ENCODE measurements at regions not wholly inside any gene's neighbourhood (a gene's known extent, or its start where the extent isn't known, plus 50 kb on each side); places are given as distances from the start of the nearest gene placed in this dataset.
A peak's percentile ranks its signal among the peaks of the same experiment; 100 is the strongest.

DNA sequence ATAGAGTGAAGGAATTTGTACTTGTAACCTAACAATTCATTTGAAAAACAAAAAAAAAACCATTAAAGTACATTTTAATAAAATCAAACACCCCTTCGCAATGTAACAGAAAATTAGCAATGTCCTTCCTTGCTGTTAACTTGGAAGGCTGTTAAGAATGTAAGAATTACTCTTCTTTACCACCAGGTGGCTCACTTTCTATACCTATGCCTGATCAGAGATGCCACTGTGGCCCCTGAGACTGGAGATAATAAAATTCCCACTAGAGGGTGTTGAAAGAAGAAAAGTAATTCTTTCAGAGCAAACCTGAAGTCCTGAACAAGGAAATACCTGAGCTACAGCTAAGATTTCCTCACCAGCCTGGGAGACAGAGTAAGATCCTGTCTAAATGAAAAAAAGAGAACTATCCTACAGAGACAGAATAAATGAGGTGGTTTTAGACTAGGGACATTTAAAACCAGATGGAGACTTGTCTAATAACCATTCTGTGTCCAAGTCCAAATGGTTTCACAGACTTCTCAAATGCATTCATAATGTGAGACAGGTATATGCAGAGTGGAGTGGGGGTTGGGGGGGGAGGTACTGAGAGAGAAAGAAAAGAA, 1089.3 kb downstream of the FAM181B start:
- TF ChIP-seq, protein P1, sequence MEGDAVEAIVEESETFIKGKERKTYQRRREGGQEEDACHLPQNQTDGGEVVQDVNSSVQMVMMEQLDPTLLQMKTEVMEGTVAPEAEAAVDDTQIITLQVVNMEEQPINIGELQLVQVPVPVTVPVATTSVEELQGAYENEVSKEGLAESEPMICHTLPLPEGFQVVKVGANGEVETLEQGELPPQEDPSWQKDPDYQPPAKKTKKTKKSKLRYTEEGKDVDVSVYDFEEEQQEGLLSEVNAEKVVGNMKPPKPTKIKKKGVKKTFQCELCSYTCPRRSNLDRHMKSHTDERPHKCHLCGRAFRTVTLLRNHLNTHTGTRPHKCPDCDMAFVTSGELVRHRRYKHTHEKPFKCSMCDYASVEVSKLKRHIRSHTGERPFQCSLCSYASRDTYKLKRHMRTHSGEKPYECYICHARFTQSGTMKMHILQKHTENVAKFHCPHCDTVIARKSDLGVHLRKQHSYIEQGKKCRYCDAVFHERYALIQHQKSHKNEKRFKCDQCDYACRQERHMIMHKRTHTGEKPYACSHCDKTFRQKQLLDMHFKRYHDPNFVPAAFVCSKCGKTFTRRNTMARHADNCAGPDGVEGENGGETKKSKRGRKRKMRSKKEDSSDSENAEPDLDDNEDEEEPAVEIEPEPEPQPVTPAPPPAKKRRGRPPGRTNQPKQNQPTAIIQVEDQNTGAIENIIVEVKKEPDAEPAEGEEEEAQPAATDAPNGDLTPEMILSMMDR (IDR thresholded peaks at IDR 0.05) = peak; percentile 61 to 76 (median 71)
- no peak for TF ChIP-seq POLR2A (IDR thresholded peaks at IDR 0.05)

All from adrenal gland (tissue), 5 donors.